Panc1 (cell line): ENCODE measurements at regions not wholly inside any gene's neighbourhood (a gene's known extent, or its start where the extent isn't known, plus 50 kb on each side); places are given as distances from the start of the nearest gene placed in this dataset.

Experiments
- POLR2AphosphoS5 ChIP-seq: IDR thresholded peaks from 2 replicates; pipeline ENCODE4 v1.6.1; 2012; ENCODE audit warnings: mild to moderate bottlenecking, low read depth, low read length, moderate library complexity
- TF ChIP-seq, protein P1 (sequence below): fragments of 450-650 bp; IDR thresholded peaks from 2 replicates; pipeline ENCODE4 v1.5.1; 2017; ENCODE audit warnings: mild to moderate bottlenecking

DNA sequence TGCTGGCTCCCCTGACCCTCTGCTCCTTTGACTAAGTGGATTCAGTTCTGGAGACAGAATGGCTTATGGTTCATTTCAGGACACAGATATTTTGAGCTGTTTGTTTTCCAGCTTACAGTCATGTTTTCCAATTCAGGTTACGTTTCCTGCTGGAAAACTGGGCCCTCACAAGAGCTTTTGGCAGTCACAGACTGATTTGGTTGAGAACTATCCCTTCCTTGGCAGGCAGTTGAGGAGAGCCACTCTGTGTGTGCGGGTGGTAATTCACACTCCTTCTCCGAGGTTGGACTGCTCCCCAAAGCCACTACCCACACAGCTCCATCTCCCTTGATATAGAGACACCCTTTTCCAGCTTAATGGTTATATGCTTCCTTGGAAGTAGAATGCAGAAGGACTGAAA, 534.5 kb downstream of the TMEM38B start:
- no peak for TF ChIP-seq POLR2AphosphoS5
- TF ChIP-seq, protein P1, sequence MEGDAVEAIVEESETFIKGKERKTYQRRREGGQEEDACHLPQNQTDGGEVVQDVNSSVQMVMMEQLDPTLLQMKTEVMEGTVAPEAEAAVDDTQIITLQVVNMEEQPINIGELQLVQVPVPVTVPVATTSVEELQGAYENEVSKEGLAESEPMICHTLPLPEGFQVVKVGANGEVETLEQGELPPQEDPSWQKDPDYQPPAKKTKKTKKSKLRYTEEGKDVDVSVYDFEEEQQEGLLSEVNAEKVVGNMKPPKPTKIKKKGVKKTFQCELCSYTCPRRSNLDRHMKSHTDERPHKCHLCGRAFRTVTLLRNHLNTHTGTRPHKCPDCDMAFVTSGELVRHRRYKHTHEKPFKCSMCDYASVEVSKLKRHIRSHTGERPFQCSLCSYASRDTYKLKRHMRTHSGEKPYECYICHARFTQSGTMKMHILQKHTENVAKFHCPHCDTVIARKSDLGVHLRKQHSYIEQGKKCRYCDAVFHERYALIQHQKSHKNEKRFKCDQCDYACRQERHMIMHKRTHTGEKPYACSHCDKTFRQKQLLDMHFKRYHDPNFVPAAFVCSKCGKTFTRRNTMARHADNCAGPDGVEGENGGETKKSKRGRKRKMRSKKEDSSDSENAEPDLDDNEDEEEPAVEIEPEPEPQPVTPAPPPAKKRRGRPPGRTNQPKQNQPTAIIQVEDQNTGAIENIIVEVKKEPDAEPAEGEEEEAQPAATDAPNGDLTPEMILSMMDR = no peak
